BE2C (cell line): ENCODE measurements at regions not wholly inside any gene's neighbourhood (a gene's known extent, or its start where the extent isn't known, plus 50 kb on each side); places are given as distances from the start of the nearest gene placed in this dataset.

Experiments used
- DNase-seq: peaks from one replicate; pipeline ENCODE4 v3.0.0-alpha.2; 2020
- H3K27me3 ChIP-seq: fragments of 250-450 bp; sonication (Bioruptor Pico); 2 replicates; pipeline ENCODE4 v1.5.1; 2020; ENCODE audit warnings: mild to moderate bottlenecking
- H3K36me3 ChIP-seq: fragments of 250-450 bp; sonication (Bioruptor Pico); 2 replicates; pipeline ENCODE4 v1.5.1; 2020; ENCODE audit warnings: mild to moderate bottlenecking
- H3K4me1 ChIP-seq: fragments of 250-450 bp; sonication (Bioruptor Pico); 2 replicates; pipeline ENCODE4 v1.5.1; 2020
- H3K4me3 ChIP-seq: 2 replicates; pipeline ENCODE4 v1.5.1; 2011; ENCODE audit warnings: low read depth, low read length
- H3K9me3 ChIP-seq: fragments of 250-450 bp; sonication (Bioruptor Pico); 2 replicates; pipeline ENCODE4 v1.5.1; 2020
- CTCF ChIP-seq: IDR thresholded peaks from 2 replicates; pipeline ENCODE4 v1.5.1; 2012; ENCODE audit warnings: mild to moderate bottlenecking, low read depth, low read length

- Histone ChIP-seq H3K9me3 (no peaks in the 10 kb centered on the region), H3K4me1 (no peaks in the 10 kb centered on the region), H3K4me3 (no peak overlapping the region), H3K36me3 (no peaks in the 10 kb centered on the region), H3K27me3 (no peaks in the 10 kb centered on the region; the same call in 1 of the 2 replicates)
- no peak for DNase-seq
- no peak for TF ChIP-seq CTCF
These were observed 167.4 kb downstream of the DICER1 start for GRCh38 chr14:94989946-94990345.

DNA sequence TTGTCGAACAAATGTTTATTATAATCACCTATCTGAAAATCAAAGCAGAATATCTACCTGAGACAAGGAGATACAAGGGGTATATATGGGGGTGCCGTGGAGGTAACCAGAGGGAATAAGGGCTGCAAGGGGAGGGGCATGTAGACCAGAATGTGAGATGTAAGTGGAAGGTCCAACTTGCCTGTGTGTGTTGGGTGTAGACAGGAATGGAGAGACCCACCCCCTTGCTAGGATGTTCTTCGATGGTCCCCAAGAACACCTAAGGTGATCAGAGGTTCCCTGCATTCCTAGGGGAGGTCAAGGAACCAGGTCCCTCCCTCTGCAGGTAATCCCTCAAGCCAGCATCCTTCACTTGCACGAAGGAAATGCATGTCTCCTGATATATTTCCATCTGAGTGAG, 167.9 kb downstream of the DICER1 start:
- Histone ChIP-seq H3K36me3 (no peaks in the 10 kb centered on the region), H3K9me3 (no peaks in the 10 kb centered on the region), H3K4me3 (no peak overlapping the region), H3K4me1 (no peaks in the 10 kb centered on the region), H3K27me3 (no peaks in the 10 kb centered on the region; the same call in 1 of the 2 replicates)
- TF ChIP-seq CTCF = no peak
- no peak for DNase-seq

DNA sequence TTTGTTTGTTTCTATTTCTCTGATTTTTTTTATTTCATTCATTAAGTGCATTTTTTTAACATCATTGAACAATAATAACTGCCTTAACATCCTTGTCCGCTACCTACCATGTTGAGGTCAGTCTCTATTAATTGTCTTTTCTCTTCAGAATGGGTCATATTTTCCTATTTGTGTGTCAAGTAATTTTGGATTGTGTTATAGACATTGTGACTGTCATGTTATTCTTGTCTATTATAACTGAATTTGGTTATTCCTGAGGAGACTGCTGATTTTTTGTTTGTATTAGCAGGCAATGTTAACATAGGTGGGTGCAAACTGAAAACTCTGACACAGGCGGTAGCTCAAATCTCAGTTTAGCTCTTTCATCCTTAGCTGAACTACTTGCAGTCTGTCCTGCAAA, 169.9 kb downstream of the DICER1 start:
- DNase-seq = no peak
- Histone ChIP-seq H3K9me3 (no peaks in the 10 kb centered on the region), H3K4me1 (no peaks in the 10 kb centered on the region), H3K36me3 (no peaks in the 10 kb centered on the region), H3K4me3 (no peak overlapping the region), H3K27me3 (no peaks in the 10 kb centered on the region; the same call in 1 of the 2 replicates)
- no peak for TF ChIP-seq CTCF

- Histone ChIP-seq H3K4me1 (no peaks in the 10 kb centered on the region), H3K27me3 (peaks cover 11% of the 10 kb centered on the region), H3K9me3 (no peaks in the 10 kb centered on the region), H3K36me3 (no peaks in the 10 kb centered on the region), H3K4me3 (no peak overlapping the region)
- TF ChIP-seq CTCF = no peak
- DNase-seq = no peak
These were observed 177.4 kb downstream of the DICER1 start for GRCh38 chr14:94979891-94980290.

DNA sequence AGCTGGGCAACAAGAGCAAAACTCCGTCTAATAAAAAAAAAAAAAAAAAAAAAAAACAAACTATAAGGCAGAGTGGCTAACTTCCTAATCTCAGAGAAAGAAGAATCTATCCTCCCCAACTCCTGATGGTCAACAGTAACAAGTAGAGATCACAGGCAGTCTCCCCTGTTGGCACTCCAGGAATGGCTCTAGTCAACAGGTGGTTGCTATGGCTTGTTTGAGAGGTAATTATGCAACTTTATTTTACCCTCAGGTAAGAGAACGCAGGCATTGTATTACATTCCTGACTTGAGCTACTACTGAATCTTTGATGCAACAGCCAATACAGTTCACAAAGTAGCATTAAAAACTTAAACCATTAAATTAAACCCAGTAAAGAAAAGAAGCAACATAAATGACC, 180.3 kb downstream of the DICER1 start:
- no peaks in the 10 kb centered on the region for H3K9me3 ChIP-seq
- H3K27me3 ChIP-seq = peaks cover 11% of the 10 kb centered on the region
- no peaks in the 10 kb centered on the region for H3K4me1 ChIP-seq
- no peak for DNase-seq
- H3K4me3 ChIP-seq = no peak overlapping the region
- no peak for TF ChIP-seq CTCF
- H3K36me3 ChIP-seq = no peaks in the 10 kb centered on the region

GRCh38 chr14:94975366-94975765, 182.0 kb downstream of the DICER1 start:
- Histone ChIP-seq H3K27me3 (peaks cover 11% of the 10 kb centered on the region), H3K36me3 (no peaks in the 10 kb centered on the region), H3K4me3 (no peak overlapping the region), H3K9me3 (no peaks in the 10 kb centered on the region), H3K4me1 (no peaks in the 10 kb centered on the region)
- no peak for DNase-seq
- no peak for TF ChIP-seq CTCF
